Prostate gland (tissue), 2 donors: ENCODE measurements at regions not wholly inside any gene's neighbourhood (a gene's known extent, or its start where the extent isn't known, plus 50 kb on each side); places are given as distances from the start of the nearest gene placed in this dataset.

Experiments
- POLR2A ChIP-seq: fragments of 450-650 bp; IDR thresholded peaks from one replicate; pipeline ENCODE4 v1.6.1; 2016; ENCODE audit warnings: antibody characterized with exemption, mild to moderate bottlenecking
- POLR2AphosphoS5 ChIP-seq: sonication (generic); formaldehyde crosslinking; IDR thresholded peaks from one replicate; pipeline ENCODE4 v1.6.1; 2017; ENCODE audit warnings: antibody characterized with exemption
- TF ChIP-seq, protein P1 (sequence below), 4 experiments: fragments of 200-600 bp in 2 of 4; fragments of 450-650 bp in 2 of 4; sonication (generic) in 2 of 4; IDR thresholded peaks; 1 replicate in 3 of 4; 2 replicates in 1 of 4; pipeline ENCODE4 v1.5.1; 2016 to 2019; ENCODE audit warnings: antibody characterized with exemption in 4 of 4, mild to moderate bottlenecking in 2 of 4, moderate library complexity in 2 of 4

DNA sequence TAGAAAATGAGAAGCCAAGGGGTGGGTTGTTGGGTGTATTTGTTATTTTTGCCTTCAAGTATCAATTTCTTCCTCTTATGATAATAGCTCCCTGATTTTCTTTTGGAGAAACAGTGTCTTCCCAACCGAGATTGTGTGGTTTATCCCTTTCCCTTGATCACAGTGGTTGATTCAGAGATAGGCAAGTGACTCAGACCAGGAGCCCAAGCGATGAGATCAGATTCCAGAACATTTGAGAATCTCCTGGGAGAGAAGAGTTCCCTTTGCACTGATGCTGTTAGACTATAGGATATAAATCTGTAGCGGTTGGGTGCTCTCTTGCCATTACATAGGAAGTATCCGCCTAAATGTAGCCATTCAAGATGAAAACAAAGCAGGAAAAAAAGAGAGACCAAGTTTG, 90.1 kb upstream of the WDR26 start:
- TF ChIP-seq, protein P1, sequence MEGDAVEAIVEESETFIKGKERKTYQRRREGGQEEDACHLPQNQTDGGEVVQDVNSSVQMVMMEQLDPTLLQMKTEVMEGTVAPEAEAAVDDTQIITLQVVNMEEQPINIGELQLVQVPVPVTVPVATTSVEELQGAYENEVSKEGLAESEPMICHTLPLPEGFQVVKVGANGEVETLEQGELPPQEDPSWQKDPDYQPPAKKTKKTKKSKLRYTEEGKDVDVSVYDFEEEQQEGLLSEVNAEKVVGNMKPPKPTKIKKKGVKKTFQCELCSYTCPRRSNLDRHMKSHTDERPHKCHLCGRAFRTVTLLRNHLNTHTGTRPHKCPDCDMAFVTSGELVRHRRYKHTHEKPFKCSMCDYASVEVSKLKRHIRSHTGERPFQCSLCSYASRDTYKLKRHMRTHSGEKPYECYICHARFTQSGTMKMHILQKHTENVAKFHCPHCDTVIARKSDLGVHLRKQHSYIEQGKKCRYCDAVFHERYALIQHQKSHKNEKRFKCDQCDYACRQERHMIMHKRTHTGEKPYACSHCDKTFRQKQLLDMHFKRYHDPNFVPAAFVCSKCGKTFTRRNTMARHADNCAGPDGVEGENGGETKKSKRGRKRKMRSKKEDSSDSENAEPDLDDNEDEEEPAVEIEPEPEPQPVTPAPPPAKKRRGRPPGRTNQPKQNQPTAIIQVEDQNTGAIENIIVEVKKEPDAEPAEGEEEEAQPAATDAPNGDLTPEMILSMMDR (IDR thresholded peaks at IDR 0.05), result no peak
- no peak for TF ChIP-seq POLR2A
- no peak for TF ChIP-seq POLR2AphosphoS5
